B cell (primary cell): ENCODE measurements at regions not wholly inside any gene's neighbourhood (a gene's known extent, or its start where the extent isn't known, plus 50 kb on each side); places are given as distances from the start of the nearest gene placed in this dataset.

Experiments
- ATAC-seq: fragments of 200-7000 bp; cut with Tn5 transposase; one replicate; pipeline ENCODE4 v1.10.0; 2021; ENCODE audit warnings: low read depth, mild to moderate bottlenecking, moderate number of reproducible peaks, moderate library complexity
- CTCF ChIA-PET: fragments of 350-600 bp; sonication (Branson Sonifier 250); formaldehyde crosslinking; loops from one replicate; lab custom pipeline; 2021; ENCODE audit warnings: antibody characterized with exemption, inconsistent platforms; lab: Charles Lee
- POLR2A ChIA-PET: fragments of 350-600 bp; sonication (Branson Sonifier 250); formaldehyde crosslinking; loops from one replicate; lab custom pipeline; 2021; ENCODE audit warnings: antibody characterized with exemption; lab: Charles Lee
- DNase-seq: peaks from one replicate; pipeline ENCODE4 v3.0.0; 2013
- H2AFZ ChIP-seq: 2 replicates; pipeline ENCODE4 v1.6.1; 2012; ENCODE audit warnings: mild to moderate bottlenecking, low read depth, low read length; ENCODE audit not compliant: insufficient read depth, poor library complexity, severe bottlenecking
- H3K27ac ChIP-seq, 2 donors: 1 replicate in 1 of 2; 2 replicates in 1 of 2; pipeline ENCODE4 v1.5.1; 2012 to 2013; ENCODE audit warnings: low read length in 2 of 2, mild to moderate bottlenecking in 2 of 2, moderate library complexity in 1 of 2
- H3K27me3 ChIP-seq, 4 experiments: fragments of 200-600 bp in 1 of 4; sonication (generic) in 1 of 4; replicated peaks in 1 of 4; 1 replicate in 2 of 4; 2 replicates in 2 of 4; pipeline versions ENCODE4 v1.6.1 to v1.7.0; 2013 to 2016; ENCODE audit warnings: low read length in 3 of 4, mild to moderate bottlenecking in 2 of 4, mixed read lengths in 1 of 4, moderate library complexity in 1 of 4; ENCODE audit not compliant: insufficient read depth in 4 of 4, control insufficient read depth in 3 of 4; ENCODE audit errors: control extremely low read depth in 1 of 4
- H3K36me3 ChIP-seq, 2 experiments: replicated peaks in 1 of 2; 1 replicate in 1 of 2; 2 replicates in 1 of 2; pipeline versions ENCODE4 v1.6.1 to v1.7.1; 2013; ENCODE audit warnings: low read length in 1 of 2; ENCODE audit not compliant: insufficient read depth in 2 of 2, control insufficient read depth in 1 of 2; ENCODE audit errors: control extremely low read depth in 1 of 2, extremely low read depth in 1 of 2
- H3K4me1 ChIP-seq, 2 donors: fragments of 200-600 bp in 1 of 2; sonication (generic) in 1 of 2; 1 replicate in 1 of 2; 2 replicates in 1 of 2; pipeline versions ENCODE4 v1.5.1 to v1.6.1; 2013 to 2017; ENCODE audit warnings: low read length in 2 of 2; ENCODE audit not compliant: control insufficient read depth in 2 of 2, insufficient read depth in 2 of 2
- H3K4me2 ChIP-seq: replicated peaks from 2 replicates; pipeline ENCODE3; 2012; ENCODE audit warnings: mild to moderate bottlenecking, low read depth, low read length; ENCODE audit not compliant: poor library complexity, severe bottlenecking
- H3K4me3 ChIP-seq, 5 experiments: fragments of 200-600 bp in 1 of 5; sonication (generic) in 1 of 5; 1 replicate in 3 of 5; 2 replicates in 2 of 5; pipeline versions ENCODE4 v1.5.1 to v1.7.0; 2011 to 2016; ENCODE audit warnings: low read length in 4 of 5, mild to moderate bottlenecking in 4 of 5, low read depth in 2 of 5, control low read depth in 1 of 5, moderate library complexity in 1 of 5; ENCODE audit not compliant: insufficient read depth in 1 of 5; ENCODE audit errors: control extremely low read depth in 1 of 5, extremely low read depth in 1 of 5
- H3K79me2 ChIP-seq: fragments of 200-600 bp; sonication (generic); one replicate; pipeline ENCODE4 v1.6.0; 2016; ENCODE audit warnings: low read length; ENCODE audit not compliant: control insufficient read depth, insufficient read depth
- H3K9ac ChIP-seq: fragments of 200-600 bp; sonication (generic); 2 replicates; pipeline ENCODE4 v1.6.1; 2017; ENCODE audit warnings: mild to moderate bottlenecking, low read length, moderate library complexity
- H3K9me3 ChIP-seq, 3 donors: one replicate each; pipeline versions ENCODE4 v1.6.1 to v1.7.1; 2013; ENCODE audit warnings: low read length in 2 of 3; ENCODE audit not compliant: control insufficient read depth in 2 of 3, insufficient read depth in 1 of 3; ENCODE audit errors: control extremely low read depth in 1 of 3
- H4K20me1 ChIP-seq: 2 replicates; pipeline ENCODE4 v1.6.0; 2012; ENCODE audit warnings: mild to moderate bottlenecking, low read length; ENCODE audit not compliant: insufficient read depth, control insufficient read depth, poor library complexity, severe bottlenecking
- H3K27ac Mint-ChIP-seq: one replicate; pipeline ENCODE4 v1.8.0; 2021; ENCODE audit warnings: mixed read lengths
- H3K27me3 Mint-ChIP-seq: one replicate; pipeline ENCODE4 v1.8.0; 2021; ENCODE audit warnings: mixed read lengths
- H3K4me1 Mint-ChIP-seq: one replicate; pipeline ENCODE4 v1.8.0; 2021; ENCODE audit warnings: mixed read lengths
- H3K4me3 Mint-ChIP-seq: one replicate; pipeline ENCODE4 v1.8.0; 2021; ENCODE audit warnings: mixed read lengths
- H3K9me3 Mint-ChIP-seq: one replicate; pipeline ENCODE4 v1.8.0; 2022; ENCODE audit warnings: mixed read lengths; ENCODE audit not compliant: insufficient read depth
- CTCF ChIP-seq: fragments of 200-600 bp; IDR thresholded peaks from one replicate; pipeline ENCODE4 v1.8.0; 2022; ENCODE audit warnings: antibody characterized with exemption, mild to moderate bottlenecking
- EZH2 ChIP-seq: IDR thresholded peaks from 2 replicates; pipeline ENCODE4 v1.6.1; 2012; ENCODE audit warnings: borderline replicate concordance, low read depth, mild to moderate bottlenecking, moderate library complexity, low read length; ENCODE audit not compliant: insufficient read depth, poor library complexity, severe bottlenecking
- WGBS: methylation state at CpG from one replicate; pipeline ENCODE4 v1.1.5; 2013; ENCODE audit warnings: missing lambda C conversion rate; ENCODE audit not compliant: insufficient coverage; 5-methylcytosine and 5-hydroxymethylcytosine counted together
- intact Hi-C: fragments of 100-400 bp; cut with micrococcal nuclease; formaldehyde crosslinking; loops from one replicate; pipeline ENCODE4 v1.10.0; 2022

GRCh38 chr14:84152452-84152851, 1377.5 kb upstream of the FLRT2 start:
- H3K4me1 ChIP-seq, result no peaks in the 10 kb centered on the region
- ChIA-PET POLR2A (no interaction called here), CTCF (no interaction called here)
- no peaks in the 10 kb centered on the region for H3K36me3 ChIP-seq
- ATAC-seq (no peak), DNase-seq (no peak)
- no peak overlapping the region for H3K4me3 ChIP-seq
- no peaks in the 10 kb centered on the region for H3K27me3 Mint-ChIP-seq
- H2AFZ ChIP-seq, result no peak overlapping the region
- H3K9me3 ChIP-seq, result peaks cover 0 to 5% (median 1%) of the 10 kb centered on the region in 3 donors
- H4K20me1 ChIP-seq, result no peaks in the 10 kb centered on the region
- H3K4me1 Mint-ChIP-seq, result no peaks in the 10 kb centered on the region
- no peak overlapping the region for H3K4me2 ChIP-seq
- H3K27ac Mint-ChIP-seq, result no peak overlapping the region
- WGBS, result 91% methylated on average over 13 of the region's 14 CpGs
- H3K4me3 Mint-ChIP-seq, result no peak overlapping the region
- TF ChIP-seq CTCF (no peak), EZH2 (no peak)
- no peak overlapping the region for H3K27ac ChIP-seq
- H3K9ac ChIP-seq, result no peak overlapping the region
- H3K9me3 Mint-ChIP-seq, result peaks cover 5% of the 10 kb centered on the region
- H3K79me2 ChIP-seq, result no peaks in the 10 kb centered on the region
- H3K27me3 ChIP-seq, result no peaks in the 10 kb centered on the region
- intact Hi-C loops, result no loop called here

GRCh38 chr14:84162633-84163032, 1367.3 kb upstream of the FLRT2 start:
- H3K27ac ChIP-seq, result no peak overlapping the region
- DNase-seq (no peak), ATAC-seq (no peak)
- H3K9ac ChIP-seq, result no peak overlapping the region
- H2AFZ ChIP-seq, result no peak overlapping the region
- no peaks in the 10 kb centered on the region for H3K9me3 ChIP-seq
- no peaks in the 10 kb centered on the region for H3K79me2 ChIP-seq
- H3K27me3 ChIP-seq, result no peaks in the 10 kb centered on the region
- no peak for TF ChIP-seq EZH2
- TF ChIP-seq CTCF, result no peak
- H4K20me1 ChIP-seq, result no peaks in the 10 kb centered on the region
- WGBS, result no CpG with 5 or more reads among the region's 2 CpGs
- Mint-ChIP-seq H3K27ac (no peak overlapping the region), H3K4me1 (no peaks in the 10 kb centered on the region), H3K27me3 (no peaks in the 10 kb centered on the region), H3K4me3 (no peak overlapping the region), H3K9me3 (peaks cover 6% of the 10 kb centered on the region)
- no peaks in the 10 kb centered on the region for H3K36me3 ChIP-seq
- no peak overlapping the region for H3K4me3 ChIP-seq
- no peak overlapping the region for H3K4me2 ChIP-seq
- CTCF ChIA-PET, result no interaction called here
- intact Hi-C loops, result no loop called here
- POLR2A ChIA-PET, result no interaction called here
- no peaks in the 10 kb centered on the region for H3K4me1 ChIP-seq
